ENCODE measurements at regions not wholly inside any gene's neighbourhood (a gene's known extent, or its start where the extent isn't known, plus 50 kb on each side); places are given as distances from the start of the nearest gene placed in this dataset.
"Not testable (repeated sequence)": the region's sequence is repeated elsewhere in the genome, so short reads cannot be mapped to it uniquely, and the experiment has no call there.

DNA sequence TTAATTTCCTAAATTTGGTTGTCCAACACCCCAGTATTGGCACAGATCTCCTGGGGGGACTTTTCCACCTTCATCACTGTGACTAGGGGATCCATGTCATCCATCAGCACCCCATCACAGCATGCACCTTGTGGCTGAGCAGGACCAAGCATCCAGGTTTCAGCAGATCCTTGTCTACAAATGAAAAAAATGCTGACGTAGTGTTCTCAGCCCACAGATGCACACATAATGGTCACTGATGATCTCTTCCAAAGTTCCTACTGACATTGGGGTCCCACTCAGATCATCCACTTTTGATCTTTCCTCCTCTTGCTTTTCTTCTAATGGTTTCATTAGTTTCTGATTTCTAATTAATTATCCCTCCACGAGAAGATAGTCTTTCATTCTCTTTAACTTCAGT is 373.1 kb downstream of the TBX15 start:
- Mint-ChIP-seq H3K4me3 (ENCODE audit: low read depth) (no peak overlapping the region), H3K36me3 (ENCODE audit: low read depth) (no peaks in the 10 kb centered on the region), H3K27me3 (ENCODE audit: low read depth) (no peaks in the 10 kb centered on the region), H3K27ac (no peak overlapping the region), H3K4me1 (ENCODE audit: low read depth) (no peaks in the 10 kb centered on the region), H3K9me3 (peaks cover 45% of the 10 kb centered on the region)
- no peak for DNase-seq (ENCODE audit: low spot score)
- intact Hi-C loops (cut with micrococcal nuclease) = no loop called here

GRCh38 chr1:118589238-118589846 is 398.8 kb downstream of the TBX15 start:
- Mint-ChIP-seq H3K9me3 (peaks cover 16% of the 10 kb centered on the region), H3K4me3 (ENCODE audit: low read depth) (no peak overlapping the region), H3K36me3 (ENCODE audit: low read depth) (no peaks in the 10 kb centered on the region), H3K27me3 (ENCODE audit: low read depth) (no peaks in the 10 kb centered on the region), H3K4me1 (ENCODE audit: low read depth) (no peaks in the 10 kb centered on the region), H3K27ac (no peak overlapping the region)
- no peak for DNase-seq (ENCODE audit: low spot score)
- intact Hi-C loops (cut with micrococcal nuclease) = no loop called here

DNA sequence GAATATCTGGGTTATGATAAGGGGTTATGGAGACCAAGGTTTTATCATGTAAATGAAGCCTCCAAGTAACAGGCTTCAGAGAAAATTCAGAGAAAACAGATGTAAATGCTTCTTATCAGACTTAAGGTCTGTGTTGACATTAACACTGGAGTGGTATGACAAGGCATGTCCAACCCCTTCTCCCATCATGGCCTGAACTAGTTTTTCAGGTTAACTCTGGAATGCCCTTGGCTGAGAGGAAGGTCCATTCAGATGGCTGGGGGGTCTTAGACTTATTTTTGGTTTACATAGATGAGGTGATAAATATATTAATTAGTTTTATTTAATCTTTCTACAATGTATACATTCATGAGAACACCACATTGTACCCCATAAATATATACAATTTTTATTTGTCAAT is 399.6 kb downstream of the TBX15 start:
- H3K27ac Mint-ChIP-seq = no peak overlapping the region
- no peak overlapping the region for H3K4me3 Mint-ChIP-seq (ENCODE audit: low read depth)
- H3K27me3 Mint-ChIP-seq (ENCODE audit: low read depth) = no peaks in the 10 kb centered on the region
- intact Hi-C loops (cut with micrococcal nuclease) = no loop called here
- no peak for DNase-seq (ENCODE audit: low spot score)
- no peaks in the 10 kb centered on the region for H3K4me1 Mint-ChIP-seq (ENCODE audit: low read depth)
- H3K9me3 Mint-ChIP-seq = peaks cover 16% of the 10 kb centered on the region
- H3K36me3 Mint-ChIP-seq (ENCODE audit: low read depth) = no peaks in the 10 kb centered on the region

DNA sequence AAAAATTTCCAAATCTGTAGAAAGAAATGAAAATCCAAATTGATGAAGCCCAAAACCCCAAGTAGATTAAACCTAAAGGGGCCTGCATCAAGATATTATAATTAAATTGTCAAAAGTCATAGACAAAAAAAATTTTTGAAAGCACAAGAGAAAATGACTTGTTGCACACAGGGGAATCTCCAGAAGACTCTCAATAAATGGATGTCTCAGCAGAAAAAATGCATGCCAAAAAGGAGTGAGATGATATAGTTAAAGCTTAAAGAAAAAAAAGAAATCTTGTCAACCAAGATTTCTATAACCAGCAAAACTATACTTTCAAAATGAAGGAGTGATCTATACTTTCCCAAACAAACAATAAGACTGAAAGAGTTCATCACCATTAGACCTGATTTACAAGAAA is 393.2 kb upstream of the SPAG17 start:
- no peak for DNase-seq (ENCODE audit: low spot score)
- no peak overlapping the region for H3K4me3 Mint-ChIP-seq (ENCODE audit: low read depth)
- peaks cover 27% of the 10 kb centered on the region for H3K9me3 Mint-ChIP-seq
- no peak overlapping the region for H3K27ac Mint-ChIP-seq
- H3K36me3 Mint-ChIP-seq (ENCODE audit: low read depth) = no peaks in the 10 kb centered on the region
- no peaks in the 10 kb centered on the region for H3K4me1 Mint-ChIP-seq (ENCODE audit: low read depth)
- no peaks in the 10 kb centered on the region for H3K27me3 Mint-ChIP-seq (ENCODE audit: low read depth)
- intact Hi-C loops (cut with micrococcal nuclease) = no loop called here

DNA sequence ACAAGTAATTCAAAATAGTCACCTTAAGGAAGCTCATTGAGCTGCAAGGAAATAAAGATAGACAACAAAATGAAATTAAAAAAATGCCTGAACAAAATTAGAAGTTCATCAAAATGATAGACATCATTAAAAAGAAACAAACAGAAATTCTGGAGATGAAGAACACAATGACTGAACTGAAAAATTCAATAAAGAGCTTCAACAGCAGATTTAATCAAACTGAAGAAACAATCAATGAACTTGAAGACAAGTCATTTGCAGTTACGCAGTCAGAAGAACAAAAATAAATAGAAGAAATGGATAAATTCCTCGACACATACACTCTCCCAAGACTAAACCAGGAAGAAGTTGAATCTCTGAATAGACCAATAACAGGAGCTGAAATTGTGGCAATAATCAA is 390.0 kb upstream of the SPAG17 start:
- peaks cover 28% of the 10 kb centered on the region for H3K9me3 Mint-ChIP-seq
- no peaks in the 10 kb centered on the region for H3K4me1 Mint-ChIP-seq (ENCODE audit: low read depth)
- no peaks in the 10 kb centered on the region for H3K27me3 Mint-ChIP-seq (ENCODE audit: low read depth)
- no peak overlapping the region for H3K4me3 Mint-ChIP-seq (ENCODE audit: low read depth)
- no peak overlapping the region for H3K27ac Mint-ChIP-seq
- intact Hi-C loops (cut with micrococcal nuclease) = no loop called here
- H3K36me3 Mint-ChIP-seq (ENCODE audit: low read depth) = no peaks in the 10 kb centered on the region
- no peak for DNase-seq (ENCODE audit: low spot score)

- intact Hi-C loops (cut with micrococcal nuclease) = no loop called here
- Mint-ChIP-seq H3K4me3 (ENCODE audit: low read depth) (no peak overlapping the region), H3K27ac (no peak overlapping the region), H3K27me3 (ENCODE audit: low read depth) (no peaks in the 10 kb centered on the region), H3K9me3 (peaks cover 9% of the 10 kb centered on the region), H3K36me3 (ENCODE audit: low read depth) (no peaks in the 10 kb centered on the region), H3K4me1 (ENCODE audit: low read depth) (no peaks in the 10 kb centered on the region)
- no peak for DNase-seq (ENCODE audit: low spot score)
These were observed 380.1 kb upstream of the SPAG17 start for GRCh38 chr1:118564961-118565703.

- H3K36me3 Mint-ChIP-seq (ENCODE audit: low read depth) = no peaks in the 10 kb centered on the region
- no peak overlapping the region for H3K4me3 Mint-ChIP-seq (ENCODE audit: low read depth)
- no peaks in the 10 kb centered on the region for H3K27me3 Mint-ChIP-seq (ENCODE audit: low read depth)
- peaks cover 9% of the 10 kb centered on the region for H3K9me3 Mint-ChIP-seq
- H3K4me1 Mint-ChIP-seq (ENCODE audit: low read depth) = no peaks in the 10 kb centered on the region
- intact Hi-C loops (cut with micrococcal nuclease) = no loop called here
- no peak for DNase-seq (ENCODE audit: low spot score)
- H3K27ac Mint-ChIP-seq = no peak overlapping the region
These were observed 379.2 kb upstream of the SPAG17 start for GRCh38 chr1:118563981-118564951.

DNA sequence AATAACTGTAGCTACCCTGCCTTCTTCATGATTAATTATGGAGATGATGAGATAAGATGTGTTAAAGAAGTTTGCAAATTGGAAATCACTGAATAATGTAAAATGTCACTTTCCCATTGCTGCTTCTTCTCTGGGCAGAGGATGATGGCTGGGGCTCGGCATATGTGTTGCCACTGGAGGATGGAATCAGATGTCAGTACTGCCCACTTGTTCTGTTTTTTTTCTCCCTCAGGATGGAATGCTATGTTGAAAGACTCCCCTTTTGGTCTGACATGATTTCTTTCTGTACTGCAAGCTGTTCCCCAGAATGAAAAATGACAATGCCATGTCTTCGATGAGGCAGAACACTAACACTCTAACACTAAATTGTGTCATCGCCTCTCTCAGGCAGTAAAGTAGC is 373.9 kb upstream of the SPAG17 start:
- Mint-ChIP-seq H3K4me3 (ENCODE audit: low read depth) (no peak overlapping the region), H3K27me3 (ENCODE audit: low read depth) (no peaks in the 10 kb centered on the region), H3K27ac (no peak overlapping the region), H3K4me1 (ENCODE audit: low read depth) (no peaks in the 10 kb centered on the region), H3K9me3 (peaks cover 14% of the 10 kb centered on the region), H3K36me3 (ENCODE audit: low read depth) (no peaks in the 10 kb centered on the region)
- DNase-seq (ENCODE audit: low spot score) = no peak
- intact Hi-C loops (cut with micrococcal nuclease) = no loop called here

- H3K27me3 Mint-ChIP-seq (ENCODE audit: low read depth) = no peaks in the 10 kb centered on the region
- no peaks in the 10 kb centered on the region for H3K36me3 Mint-ChIP-seq (ENCODE audit: low read depth)
- no peak overlapping the region for H3K4me3 Mint-ChIP-seq (ENCODE audit: low read depth)
- H3K9me3 Mint-ChIP-seq = peaks cover 25% of the 10 kb centered on the region
- intact Hi-C loops (cut with micrococcal nuclease) = no loop called here
- no peaks in the 10 kb centered on the region for H3K4me1 Mint-ChIP-seq (ENCODE audit: low read depth)
- H3K27ac Mint-ChIP-seq = no peak overlapping the region
- DNase-seq (ENCODE audit: low spot score) = no peak
These were observed 371.9 kb upstream of the SPAG17 start for GRCh38 chr1:118556936-118557335.

- no peaks in the 10 kb centered on the region for H3K4me1 Mint-ChIP-seq (ENCODE audit: low read depth)
- H3K27ac Mint-ChIP-seq = no peak overlapping the region
- no peaks in the 10 kb centered on the region for H3K27me3 Mint-ChIP-seq (ENCODE audit: low read depth)
- no peaks in the 10 kb centered on the region for H3K36me3 Mint-ChIP-seq (ENCODE audit: low read depth)
- peaks cover 29% of the 10 kb centered on the region for H3K9me3 Mint-ChIP-seq
- no peak for DNase-seq (ENCODE audit: low spot score)
- no peak overlapping the region for H3K4me3 Mint-ChIP-seq (ENCODE audit: low read depth)
- intact Hi-C loops (cut with micrococcal nuclease) = no loop called here
These were observed 370.6 kb upstream of the SPAG17 start for GRCh38 chr1:118555638-118556037.

DNA sequence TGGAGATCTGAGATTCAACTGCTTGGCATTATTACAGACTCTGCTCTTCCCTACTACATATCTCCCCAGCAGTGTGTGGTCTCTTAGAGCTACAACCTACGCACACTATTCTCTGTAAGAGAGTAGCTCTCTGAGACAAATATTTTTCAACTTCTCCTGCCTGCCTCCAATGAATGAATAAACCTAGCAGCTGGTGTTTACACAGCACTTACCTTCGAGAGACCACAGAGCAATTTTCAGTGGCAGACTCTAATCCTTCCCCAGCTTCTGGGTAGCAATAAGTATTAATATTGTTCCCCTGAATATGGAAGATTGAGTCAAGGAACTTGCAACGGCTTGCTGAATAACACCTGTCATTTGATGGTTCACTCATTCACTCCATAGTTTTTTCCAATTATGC is 350.9 kb upstream of the SPAG17 start:
- Mint-ChIP-seq H3K4me3 (ENCODE audit: low read depth) (no peak overlapping the region), H3K27me3 (ENCODE audit: low read depth) (no peaks in the 10 kb centered on the region), H3K9me3 (peaks cover 13% of the 10 kb centered on the region), H3K27ac (no peak overlapping the region), H3K4me1 (ENCODE audit: low read depth) (no peaks in the 10 kb centered on the region), H3K36me3 (ENCODE audit: low read depth) (no peaks in the 10 kb centered on the region)
- DNase-seq (ENCODE audit: low spot score) = no peak
- intact Hi-C loops (cut with micrococcal nuclease) = no loop called here

DNA sequence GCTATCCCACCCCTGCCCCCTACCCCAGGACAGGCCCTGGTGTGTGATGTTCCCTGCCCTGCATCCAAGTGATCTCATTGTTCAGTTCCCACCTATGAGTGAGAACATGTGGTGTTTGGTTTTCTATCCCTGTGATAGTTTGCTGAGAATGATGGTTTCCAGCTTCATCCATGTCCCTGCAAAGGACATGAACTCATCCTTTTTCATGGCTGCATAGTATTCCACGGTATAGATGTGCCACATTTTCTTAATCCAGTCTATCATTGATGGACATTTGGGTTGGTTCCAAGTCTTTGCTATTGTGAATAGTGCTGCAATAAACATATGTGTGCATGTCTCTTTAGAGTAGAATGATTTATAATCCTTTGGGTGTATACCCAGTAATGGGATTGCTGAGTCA is 326.9 kb upstream of the SPAG17 start:
- H3K4me1 Mint-ChIP-seq (ENCODE audit: low read depth); H3K36me3 Mint-ChIP-seq (ENCODE audit: low read depth); DNase-seq (ENCODE audit: low spot score); intact Hi-C loops (cut with micrococcal nuclease); H3K27ac Mint-ChIP-seq; H3K4me3 Mint-ChIP-seq (ENCODE audit: low read depth); H3K27me3 Mint-ChIP-seq (ENCODE audit: low read depth): not testable (repeated sequence)
- peaks cover 29% of the 10 kb centered on the region for H3K9me3 Mint-ChIP-seq

GRCh38 chr1:118504867-118505266 is 319.8 kb upstream of the SPAG17 start:
- Mint-ChIP-seq H3K4me3 (ENCODE audit: low read depth) (no peak overlapping the region), H3K27me3 (ENCODE audit: low read depth) (no peaks in the 10 kb centered on the region), H3K27ac (no peak overlapping the region), H3K4me1 (ENCODE audit: low read depth) (no peaks in the 10 kb centered on the region), H3K9me3 (no peaks in the 10 kb centered on the region), H3K36me3 (ENCODE audit: low read depth) (no peaks in the 10 kb centered on the region)
- intact Hi-C loops (cut with micrococcal nuclease) = no loop called here
- no peak for DNase-seq (ENCODE audit: low spot score)
